Hypothalamus (tissue), 51 donors: ENCODE measurements at regions not wholly inside any gene's neighbourhood (a gene's known extent, or its start where the extent isn't known, plus 50 kb on each side); places are given as distances from the start of the nearest gene placed in this dataset.
A peak's percentile ranks its signal among the peaks of the same experiment; 100 is the strongest.
"Not testable (repeated sequence)": the region's sequence is repeated elsewhere in the genome, so short reads cannot be mapped to it uniquely, and the experiment has no call there.

ENCODE experiments used
- DNase-seq, 51 donors: peaks; one replicate each; lab custom pipeline; 2025; lab: John Stamatoyannopoulos, UW

- no peak for DNase-seq
These were observed 327.8 kb upstream of the USP24 start for GRCh38 chr1:55542901-55543504.

GRCh38 chr1:55541296-55541695, 326.1 kb upstream of the USP24 start:
- no peak for DNase-seq

DNA sequence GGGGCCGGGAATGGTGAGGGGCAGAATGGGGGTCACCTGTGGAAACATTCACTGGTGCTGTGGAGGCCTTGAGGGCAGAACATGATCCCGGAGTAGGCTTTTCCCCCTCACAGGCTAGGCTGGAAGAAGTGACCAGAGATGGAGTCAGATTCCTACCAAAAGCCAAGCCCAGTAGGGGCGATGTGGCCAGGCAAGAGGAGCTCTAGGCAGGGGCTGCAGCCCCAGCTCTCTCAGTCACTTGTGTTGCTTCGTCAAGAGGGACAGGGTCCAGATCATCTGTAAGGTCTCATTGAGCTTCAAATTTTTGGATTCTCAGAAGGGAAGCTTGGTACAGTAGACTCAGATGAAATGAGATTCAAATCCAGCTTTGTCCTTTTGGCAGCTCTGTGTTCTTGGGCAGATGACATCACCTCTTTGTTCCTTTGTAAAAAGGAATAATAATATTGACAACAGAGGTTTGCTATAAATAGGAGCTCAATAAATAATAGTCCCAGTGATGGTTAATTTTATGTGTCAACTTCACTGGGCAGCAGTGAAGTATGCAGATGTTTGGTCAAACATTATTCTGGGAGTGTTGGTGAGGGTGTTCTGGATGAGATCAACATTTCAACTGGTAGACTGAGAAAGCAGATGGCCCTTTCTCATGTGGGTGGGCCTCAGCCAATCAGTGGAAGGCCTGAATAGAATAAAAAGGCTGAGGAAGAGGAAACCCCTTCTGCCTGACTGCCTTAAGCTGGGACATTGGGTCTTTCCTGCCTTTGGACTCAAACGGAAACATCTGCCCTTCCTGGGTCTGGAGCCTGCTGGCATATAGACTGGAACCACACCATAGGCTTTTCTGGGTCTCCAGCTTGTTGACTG, 324.7 kb upstream of the USP24 start:
- peak in 19 of 51 donors; percentile 0 to 68 (median 16) for DNase-seq

GRCh38 chr1:55538428-55538827, 323.3 kb upstream of the USP24 start:
- DNase-seq = no peak

DNA sequence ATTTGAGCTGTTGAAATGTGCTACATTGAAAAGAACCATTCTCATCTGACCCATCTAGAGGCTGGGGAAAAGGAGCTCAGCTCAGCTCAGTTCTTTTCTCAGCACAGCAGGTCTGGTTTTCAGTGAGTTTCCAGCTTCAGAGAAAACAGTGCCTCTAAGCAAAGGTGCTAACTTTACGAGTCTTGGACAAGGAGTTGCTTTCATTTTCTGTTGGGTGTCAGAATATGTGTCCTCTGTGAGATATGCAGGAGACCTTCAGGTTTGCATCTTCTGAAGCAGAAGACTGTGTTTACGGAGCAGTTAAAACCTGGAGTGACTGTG, 321.3 kb upstream of the USP24 start:
- DNase-seq = no peak

- no peak for DNase-seq
These were observed 320.8 kb upstream of the USP24 start for GRCh38 chr1:55535724-55536544.

GRCh38 chr1:55534565-55535121, 319.5 kb upstream of the USP24 start:
- no peak for DNase-seq

DNA sequence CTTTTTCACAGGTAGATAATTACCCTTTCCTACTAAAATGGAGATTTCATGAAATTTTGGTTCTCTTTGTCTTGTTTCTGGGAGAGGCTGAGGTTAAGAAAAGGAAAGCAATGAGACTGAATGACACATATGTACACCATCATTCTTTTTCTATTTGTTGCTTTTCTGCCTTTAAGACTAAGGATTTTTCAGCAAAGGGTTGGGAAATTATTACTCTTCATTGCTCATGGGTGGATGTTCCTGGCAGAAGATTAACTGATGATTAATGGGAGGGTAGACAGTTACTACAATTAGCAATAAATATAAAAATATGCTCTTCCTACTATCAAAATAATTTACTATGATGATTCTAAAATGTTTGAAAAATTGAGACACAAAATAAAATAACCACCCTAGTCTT, 316.5 kb upstream of the USP24 start:
- DNase-seq = no peak

GRCh38 chr1:55530749-55531478, 315.8 kb upstream of the USP24 start:
- DNase-seq = no peak

GRCh38 chr1:55529017-55529416, 313.9 kb upstream of the USP24 start:
- no peak for DNase-seq

DNA sequence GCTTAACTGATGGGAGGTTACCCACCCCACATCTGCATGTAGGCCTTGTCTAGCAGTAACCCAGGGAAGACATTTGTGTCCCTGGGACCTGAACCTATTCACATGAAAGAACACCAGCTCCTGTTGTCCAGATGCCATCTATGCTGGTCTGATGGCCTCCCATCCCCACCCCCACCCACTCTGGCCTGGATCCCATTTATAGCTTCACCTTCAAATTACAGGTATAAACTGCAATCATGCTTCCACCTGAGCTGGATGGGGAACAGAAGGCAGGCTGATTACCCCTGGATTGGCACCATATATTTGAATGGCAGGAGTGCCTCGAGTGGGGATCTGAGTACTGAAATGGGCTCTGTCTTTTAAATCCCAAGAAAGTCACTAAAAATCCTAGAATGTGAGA, 312.7 kb upstream of the USP24 start:
- no peak for DNase-seq

- no peak for DNase-seq
These were observed 311.6 kb upstream of the USP24 start for GRCh38 chr1:55526716-55527115.

DNA sequence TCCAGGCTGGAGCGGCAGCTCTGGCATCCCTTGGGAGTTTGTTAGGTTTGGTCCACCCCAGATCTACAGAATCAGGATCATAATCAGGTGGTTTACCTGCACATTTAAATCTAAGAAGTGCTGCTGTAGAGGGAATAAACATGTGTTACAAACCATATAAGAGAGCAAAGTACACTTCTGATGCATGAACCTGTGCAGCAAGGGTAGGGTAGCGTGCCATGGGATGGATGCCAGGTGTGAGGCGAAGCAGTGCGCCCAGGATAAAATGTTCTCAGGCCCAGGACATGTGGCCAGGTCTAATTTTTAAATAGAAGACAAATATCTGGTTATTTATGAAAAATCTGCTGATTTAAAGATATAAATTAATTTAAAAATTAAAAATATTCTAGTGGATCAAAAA, 308.8 kb upstream of the USP24 start:
- no peak for DNase-seq

DNA sequence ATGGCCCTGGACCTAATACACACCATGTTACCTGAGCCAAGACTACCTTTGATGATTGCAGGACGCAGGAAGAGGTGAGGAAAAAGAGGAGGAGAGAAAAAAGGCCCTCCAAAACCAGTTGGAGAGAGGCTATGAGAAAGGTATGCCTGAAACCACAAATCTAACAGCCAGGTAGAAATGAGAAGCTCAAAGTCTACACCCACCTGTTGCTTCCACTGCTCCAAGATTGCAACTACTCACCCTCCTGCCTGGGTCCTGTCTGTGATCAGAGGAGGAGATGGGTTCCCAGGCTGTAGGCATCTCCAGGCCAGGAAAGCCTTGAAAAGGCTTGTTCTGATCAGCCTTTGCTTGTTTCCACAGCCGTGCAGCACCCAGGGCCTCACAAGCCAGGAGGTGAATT, 307.8 kb upstream of the USP24 start:
- no peak for DNase-seq

DNA sequence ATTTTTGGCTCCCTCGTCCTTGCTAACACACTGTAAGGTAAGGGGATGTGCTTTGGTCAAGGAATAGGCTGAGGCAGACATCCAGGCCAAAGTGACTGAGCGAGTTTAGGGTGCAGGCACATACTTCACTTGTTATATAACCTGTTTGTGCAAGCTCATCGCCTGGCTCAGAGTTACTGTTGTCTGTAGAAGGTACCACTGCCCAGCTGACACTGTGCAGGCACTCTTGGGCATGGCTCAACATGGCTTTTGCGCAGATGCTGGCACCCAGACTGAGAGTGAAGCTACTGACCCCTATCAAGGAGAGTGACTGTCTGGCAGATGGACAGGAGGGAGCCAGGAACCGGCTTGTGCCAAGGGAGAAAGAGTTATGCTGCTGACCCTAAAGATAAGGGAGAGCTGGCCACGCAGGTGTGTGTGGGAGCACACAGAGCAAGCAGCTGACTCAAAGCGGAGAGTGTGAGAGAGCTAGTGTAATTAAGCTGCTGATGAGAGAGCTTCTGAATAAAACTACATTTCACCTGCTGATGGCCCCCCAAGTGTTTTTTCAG, 307.3 kb upstream of the USP24 start:
- no peak for DNase-seq

GRCh38 chr1:55520861-55521260, 305.7 kb upstream of the USP24 start:
- no peak for DNase-seq

GRCh38 chr1:55519937-55520683, 304.9 kb upstream of the USP24 start:
- no peak for DNase-seq

DNA sequence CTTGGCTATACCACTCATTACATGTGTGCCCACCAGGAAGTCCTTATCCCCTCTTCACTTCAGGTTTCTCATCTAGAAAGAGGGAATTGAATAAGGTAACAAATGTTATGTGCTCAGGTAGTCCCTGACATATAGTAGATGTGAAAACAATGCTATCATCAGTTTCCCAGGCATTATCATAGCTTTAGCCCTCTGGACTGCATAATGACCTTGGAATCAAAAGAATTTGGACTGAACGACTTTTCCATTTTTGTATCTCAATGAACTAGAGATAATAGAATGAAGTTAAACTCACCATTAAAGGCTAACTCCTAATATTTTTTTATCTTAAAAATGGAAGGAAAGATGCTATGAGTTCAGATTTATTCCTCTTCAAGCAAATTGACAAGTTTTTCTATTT, 304.1 kb upstream of the USP24 start:
- no peak for DNase-seq

DNA sequence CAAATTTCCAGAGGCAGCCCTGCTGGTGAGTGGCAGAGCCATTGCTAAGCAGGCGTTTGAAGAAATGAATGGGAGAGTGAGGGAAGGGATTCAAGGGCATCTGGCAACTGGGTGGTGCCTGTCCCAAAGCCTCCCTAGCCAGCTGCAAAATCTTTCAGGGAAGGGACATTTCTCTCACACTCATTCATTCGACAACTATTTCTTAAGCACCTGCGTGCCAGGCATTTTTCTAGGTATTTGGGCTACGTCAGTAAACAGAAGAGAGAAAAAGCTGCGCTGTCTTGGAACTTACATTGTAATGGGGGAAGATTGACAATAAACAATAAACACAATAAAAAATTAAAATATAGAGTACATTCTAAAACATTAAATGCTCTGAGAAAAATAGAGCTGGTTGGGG, 301.9 kb upstream of the USP24 start:
- DNase-seq = no peak

DNA sequence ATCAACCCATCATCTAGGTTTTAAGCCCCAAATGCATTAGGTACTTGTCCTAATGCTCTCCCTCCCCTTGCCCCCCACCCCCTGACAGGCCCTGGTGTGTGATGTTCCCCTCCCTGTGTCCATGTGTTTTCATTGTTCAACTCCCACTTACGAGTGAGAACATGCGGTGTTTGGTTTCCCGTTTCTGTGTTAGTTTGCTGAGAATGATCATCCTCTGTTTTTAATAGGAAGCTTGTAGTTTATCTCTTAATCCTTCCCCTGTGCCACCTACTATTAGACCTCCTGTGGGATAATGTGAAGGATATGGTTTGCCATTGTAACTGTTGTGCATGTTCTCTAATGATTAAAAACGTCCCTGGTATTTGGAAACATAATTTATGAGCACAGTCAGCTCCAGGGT, 299.4 kb upstream of the USP24 start:
- not testable (repeated sequence) for DNase-seq
